VCaP (cell line): ENCODE measurements at regions not wholly inside any gene's neighbourhood (a gene's known extent, or its start where the extent isn't known, plus 50 kb on each side); places are given as distances from the start of the nearest gene placed in this dataset.
"Not testable (repeated sequence)": the region's sequence is repeated elsewhere in the genome, so short reads cannot be mapped to it uniquely, and the experiment has no call there.

Source experiments
- H3K27ac ChIP-seq: fragments of 450-650 bp; 2 replicates; pipeline ENCODE4 v1.5.1; 2017
- CTCF ChIP-seq: fragments of 450-650 bp; conservative IDR thresholded peaks from 2 replicates; pipeline ENCODE4 v1.5.1; 2017; ENCODE audit warnings: mild to moderate bottlenecking, moderate library complexity

GRCh38 chr13:54077569-54077968 lies 1049.0 kb downstream of the OLFM4 start:
- no peak overlapping the region for H3K27ac ChIP-seq
- no peak for TF ChIP-seq CTCF

- no peak overlapping the region for H3K27ac ChIP-seq
Measured at GRCh38 chr13:54078271-54078870, 1049.8 kb downstream of the OLFM4 start.

GRCh38 chr13:54082309-54082708 lies 1053.7 kb downstream of the OLFM4 start:
- H3K27ac ChIP-seq, result not testable (repeated sequence)

More at GRCh38 chr13:54078271-54078870, 1049.8 kb downstream of the OLFM4 start:
- TF ChIP-seq CTCF, result no peak

DNA sequence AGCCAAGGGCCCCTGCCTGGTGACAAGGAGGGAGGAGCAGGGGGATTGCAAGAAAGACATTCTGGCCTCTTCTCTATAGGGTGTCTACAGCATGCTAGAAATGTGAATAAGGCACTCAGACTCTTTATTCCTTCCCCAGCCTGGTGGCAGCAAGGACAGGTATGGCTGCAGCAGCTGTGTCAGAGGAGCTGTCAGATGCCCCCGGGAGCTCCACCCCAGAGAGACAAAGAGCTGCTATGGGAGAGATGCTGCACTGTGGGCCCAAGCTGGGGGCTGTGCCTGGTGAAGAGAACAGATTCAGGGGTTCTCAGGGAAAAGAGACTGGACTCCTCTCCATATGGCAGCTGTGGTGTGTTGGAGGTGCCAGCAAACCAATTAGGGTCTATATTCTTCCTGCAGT lies 1063.3 kb downstream of the OLFM4 start:
- TF ChIP-seq CTCF, result no peak
- no peak overlapping the region for H3K27ac ChIP-seq

- no peak overlapping the region for H3K27ac ChIP-seq
- TF ChIP-seq CTCF, result no peak
Measured at GRCh38 chr13:54092686-54093085, 1064.1 kb downstream of the OLFM4 start.

GRCh38 chr13:54110597-54110996 lies 1082.0 kb downstream of the OLFM4 start:
- no peak for TF ChIP-seq CTCF
- H3K27ac ChIP-seq, result no peak overlapping the region

DNA sequence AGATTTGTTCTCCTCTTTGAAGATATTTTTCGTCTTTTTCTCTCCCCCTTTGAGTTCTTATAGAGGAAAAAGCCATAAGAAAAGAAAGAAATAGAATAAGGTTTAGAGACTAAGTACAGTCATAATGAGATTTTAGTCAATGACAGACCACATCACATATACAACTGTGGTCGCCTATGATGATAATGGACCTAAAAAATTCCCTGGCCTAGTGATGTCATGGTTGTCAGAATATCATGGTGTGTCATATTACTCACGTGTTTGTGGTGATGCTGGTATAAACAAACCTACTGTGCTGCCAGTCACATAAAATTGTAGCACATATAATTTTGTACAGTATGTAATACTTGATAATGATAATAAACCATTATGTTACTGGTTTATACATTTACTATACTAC lies 1096.1 kb downstream of the OLFM4 start:
- H3K27ac ChIP-seq, result no peak overlapping the region
- no peak for TF ChIP-seq CTCF

GRCh38 chr13:54130931-54131330 lies 1102.3 kb downstream of the OLFM4 start:
- H3K27ac ChIP-seq, result not testable (repeated sequence)

DNA sequence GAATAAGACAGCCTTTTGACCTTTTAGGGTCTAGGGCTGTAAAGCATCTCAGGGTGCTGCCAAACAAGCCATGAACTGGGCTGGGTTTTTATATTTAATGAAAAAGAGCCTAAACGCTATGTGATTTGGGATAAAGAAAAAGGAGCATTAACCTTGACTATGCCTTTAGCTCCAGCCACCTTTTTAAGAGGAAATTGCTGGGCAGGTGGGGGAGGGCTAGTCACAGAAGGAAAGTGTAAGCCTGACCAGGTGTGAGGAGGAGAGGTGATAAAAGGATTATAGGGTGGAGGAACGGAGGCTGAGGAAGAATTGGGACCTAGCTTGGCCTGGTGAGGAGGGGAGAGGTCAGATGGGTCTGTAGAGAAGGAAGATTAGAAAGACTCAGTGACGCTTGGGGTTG lies 1102.8 kb downstream of the OLFM4 start:
- not testable (repeated sequence) for H3K27ac ChIP-seq

GRCh38 chr13:54132127-54132526 lies 1103.5 kb downstream of the OLFM4 start:
- not testable (repeated sequence) for H3K27ac ChIP-seq

GRCh38 chr13:54132720-54133119 lies 1104.1 kb downstream of the OLFM4 start:
- not testable (repeated sequence) for H3K27ac ChIP-seq
